Thyroid gland (tissue), 4 donors: ENCODE measurements at regions not wholly inside any gene's neighbourhood (a gene's known extent, or its start where the extent isn't known, plus 50 kb on each side); places are given as distances from the start of the nearest gene placed in this dataset.

ENCODE experiments used
- DNase-seq, 2 donors: peaks; one replicate each; pipeline ENCODE4 v3.0.0-alpha.2; 2019
- H3K27ac ChIP-seq, 3 donors: fragments of 200-600 bp; sonication (generic); 1 replicate in 2 of 3; 2 replicates in 1 of 3; pipeline ENCODE4 v1.5.1; 2016 to 2019; ENCODE audit warnings: mild to moderate bottlenecking in 1 of 3, moderate library complexity in 1 of 3
- H3K27me3 ChIP-seq: fragments of 200-600 bp; sonication (generic); one replicate; pipeline ENCODE4 v1.5.1; 2019
- H3K36me3 ChIP-seq, 2 donors: fragments of 200-600 bp; sonication (generic); one replicate each; pipeline ENCODE4 v1.5.1; 2016 to 2019
- H3K4me1 ChIP-seq, 2 donors: fragments of 200-600 bp; sonication (generic); one replicate each; pipeline ENCODE4 v1.5.1; 2017 to 2019
- H3K4me3 ChIP-seq, 3 donors: fragments of 200-600 bp; sonication (generic); replicated peaks in 1 of 3; 1 replicate in 2 of 3; 2 replicates in 1 of 3; pipeline ENCODE4 v1.5.1; 2016; ENCODE audit warnings: mild to moderate bottlenecking in 1 of 3
- H3K9me3 ChIP-seq: fragments of 200-600 bp; sonication (generic); one replicate; pipeline ENCODE4 v1.5.1; 2017
- CTCF ChIP-seq, 6 experiments: fragments of 200-600 bp in 3 of 6; fragments of 450-650 bp in 3 of 6; sonication (generic) in 3 of 6; IDR thresholded peaks; one replicate each; pipeline ENCODE4 v1.5.1; 2016 to 2019; ENCODE audit warnings: antibody characterized with exemption in 6 of 6, mild to moderate bottlenecking in 2 of 6, inconsistent platforms in 1 of 6, moderate library complexity in 1 of 6
- POLR2A ChIP-seq, 2 donors: fragments of 450-650 bp; IDR thresholded peaks; one replicate each; pipeline ENCODE4 v1.6.1; 2017; ENCODE audit warnings: antibody characterized with exemption in 2 of 2, mild to moderate bottlenecking in 2 of 2, moderate library complexity in 1 of 2
- WGBS, 2 donors: methylation state at CpG; one replicate each; pipeline ENCODE4 v1.1.5; 2017; 5-methylcytosine and 5-hydroxymethylcytosine counted together
- intact Hi-C: fragments of 100-400 bp; cut with DNase I; formaldehyde crosslinking; loops from one replicate; pipeline ENCODE4 v1.15.1; 2023

GRCh38 chr9:88784960-88785359 is 206.3 kb upstream of the S1PR3 start:
- no peak for DNase-seq
- peaks cover 13 to 21% of the 10 kb centered on the region in 2 donors for H3K4me1 ChIP-seq
- WGBS, 2 donors = 93 to 94% methylated on average over 3 of the region's 3 CpGs
- no peaks in the 10 kb centered on the region for H3K36me3 ChIP-seq
- no peak overlapping the region for H3K4me3 ChIP-seq
- TF ChIP-seq CTCF (IDR thresholded peaks at IDR 0.05) (no peak), POLR2A (IDR thresholded peaks at IDR 0.05) (no peak)
- no peak overlapping the region for H3K27ac ChIP-seq
- intact Hi-C loops = no loop called here
- H3K27me3 ChIP-seq = no peaks in the 10 kb centered on the region
- no peaks in the 10 kb centered on the region for H3K9me3 ChIP-seq

- no peaks in the 10 kb centered on the region for H3K27me3 ChIP-seq
- intact Hi-C loops = no loop called here
- peak; percentile 51 to 55 for DNase-seq
- H3K9me3 ChIP-seq = no peaks in the 10 kb centered on the region
- WGBS, 2 donors = 44 to 45% methylated on average over 12 of the region's 12 CpGs
- no peaks in the 10 kb centered on the region for H3K36me3 ChIP-seq
- peak overlapping the region in 2 of 3 donors; percentile 45 to 51 for H3K27ac ChIP-seq
- TF ChIP-seq CTCF (IDR thresholded peaks at IDR 0.05) (no peak), POLR2A (IDR thresholded peaks at IDR 0.05) (no peak)
- H3K4me3 ChIP-seq = no peak overlapping the region
- peaks cover 13 to 25% of the 10 kb centered on the region in 2 donors for H3K4me1 ChIP-seq
These were observed 204.8 kb upstream of the S1PR3 start for GRCh38 chr9:88786291-88787079.

- TF ChIP-seq CTCF (IDR thresholded peaks at IDR 0.05) = no peak
- TF ChIP-seq POLR2A (IDR thresholded peaks at IDR 0.05) = no peak
- H3K4me3 ChIP-seq = no peak overlapping the region
- H3K4me1 ChIP-seq = peaks cover 13 to 17% of the 10 kb centered on the region in 2 donors
- H3K36me3 ChIP-seq = no peaks in the 10 kb centered on the region
- no peak for DNase-seq
- H3K27ac ChIP-seq = no peak overlapping the region
- 96% methylated on average over 3 of the region's 3 CpGs for WGBS, 2 donors
- no peaks in the 10 kb centered on the region for H3K9me3 ChIP-seq
- intact Hi-C loops = no loop called here
- no peaks in the 10 kb centered on the region for H3K27me3 ChIP-seq
These were observed 201.5 kb upstream of the S1PR3 start for GRCh38 chr9:88789785-88790184.

GRCh38 chr9:88791105-88791805 is 200.0 kb upstream of the S1PR3 start:
- H3K4me3 ChIP-seq = no peak overlapping the region
- H3K9me3 ChIP-seq = no peaks in the 10 kb centered on the region
- TF ChIP-seq POLR2A (IDR thresholded peaks at IDR 0.05) (no peak), CTCF (IDR thresholded peaks at IDR 0.05) (no peak)
- no peaks in the 10 kb centered on the region for H3K27me3 ChIP-seq
- peaks cover 10 to 13% of the 10 kb centered on the region in 2 donors for H3K4me1 ChIP-seq
- DNase-seq = no peak
- peak overlapping the region in 1 of 3 donors; percentile 6 for H3K27ac ChIP-seq
- intact Hi-C loops = no loop called here
- no peaks in the 10 kb centered on the region for H3K36me3 ChIP-seq

- Histone ChIP-seq H3K4me1 (peaks cover 0 to 4% of the 10 kb centered on the region in 2 donors), H3K27me3 (no peaks in the 10 kb centered on the region), H3K4me3 (no peak overlapping the region), H3K27ac (no peak overlapping the region), H3K36me3 (no peaks in the 10 kb centered on the region), H3K9me3 (no peaks in the 10 kb centered on the region)
- no peak for TF ChIP-seq CTCF (IDR thresholded peaks at IDR 0.05)
- TF ChIP-seq POLR2A (IDR thresholded peaks at IDR 0.05) = no peak
- 87 to 96% methylated on average over 3 of the region's 3 CpGs for WGBS, 2 donors
- intact Hi-C loops = no loop called here
- DNase-seq = no peak
These were observed 198.8 kb upstream of the S1PR3 start for GRCh38 chr9:88792502-88792901.
